Left ventricle myocardium superior (tissue), 1 donor: ENCODE measurements at regions not wholly inside any gene's neighbourhood (a gene's known extent, or its start where the extent isn't known, plus 50 kb on each side); places are given as distances from the start of the nearest gene placed in this dataset.

Experiments
- ATAC-seq: fragments of 200-7000 bp; cut with Tn5 transposase; one replicate; pipeline ENCODE4 v1.9.1; 2020; ENCODE audit warnings: mild to moderate bottlenecking, moderate library complexity
- DNase-seq: peaks from one replicate; pipeline ENCODE4 v3.0.0-alpha.2; 2020
- intact Hi-C: fragments of 100-400 bp; cut with micrococcal nuclease; formaldehyde crosslinking; loops from one replicate; pipeline ENCODE4 v1.11.0; 2022
- donor health status: DM: no; HTN: yes; CAD: no; lungs with severe emphysema.

- no peak for DNase-seq
- intact Hi-C loops: no loop called here
Measured at GRCh38 chr3:87175732-87176131, 51.4 kb upstream of the CHMP2B start.

GRCh38 chr3:87173776-87174175, 53.3 kb upstream of the CHMP2B start:
- no peak for DNase-seq
- no peak for ATAC-seq
- intact Hi-C loops: no loop called here

More at GRCh38 chr3:87175732-87176131, 51.4 kb upstream of the CHMP2B start:
- no peak for ATAC-seq

GRCh38 chr3:87173071-87173470, 54.0 kb upstream of the CHMP2B start:
- DNase-seq: no peak
- ATAC-seq: no peak
- intact Hi-C loops: no loop called here

DNA sequence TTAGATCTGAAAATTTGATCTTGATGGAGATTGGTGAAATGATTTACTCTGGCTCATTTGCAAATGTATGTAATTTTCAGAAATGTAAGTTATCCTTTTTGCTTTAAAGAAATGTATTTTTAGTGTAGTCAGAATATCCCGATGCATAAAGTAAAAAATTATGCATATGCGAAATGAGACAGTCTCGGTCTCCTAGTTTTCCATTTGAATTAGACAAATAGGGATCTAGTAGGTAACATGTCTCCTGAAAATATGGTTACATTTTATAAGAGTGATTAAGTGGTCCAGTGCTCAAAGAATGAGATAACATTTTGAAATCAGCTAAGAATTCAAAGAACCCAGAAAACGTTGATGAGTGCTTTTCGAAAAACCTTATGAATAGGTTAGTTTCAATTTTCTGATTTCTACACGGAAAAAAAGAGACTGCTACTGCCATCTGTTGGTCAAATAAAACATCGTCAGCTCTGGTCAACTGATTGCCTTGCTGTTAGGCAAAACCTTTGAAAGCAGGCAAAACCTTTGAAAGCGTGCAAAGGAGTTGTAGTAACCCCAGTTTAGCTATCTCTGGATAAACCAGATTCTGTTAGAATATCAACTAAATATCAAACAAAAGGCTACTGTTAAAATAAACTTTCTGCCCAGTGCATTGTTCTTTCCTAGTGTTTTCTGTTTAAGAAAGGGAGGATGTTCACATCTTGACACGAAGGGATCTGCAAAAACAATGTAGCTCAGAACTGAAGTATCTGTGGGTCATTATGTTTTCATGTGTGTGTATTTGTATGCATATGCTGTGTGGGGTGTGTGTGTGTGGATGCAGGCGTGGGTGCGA, 59.3 kb upstream of the CHMP2B start:
- DNase-seq: no peak
- intact Hi-C loops: loop anchor here (5.0 kb wide), 1 partner anchor 396 kb away; no protein-coding TSS in a partner anchor
- ATAC-seq: no peak

DNA sequence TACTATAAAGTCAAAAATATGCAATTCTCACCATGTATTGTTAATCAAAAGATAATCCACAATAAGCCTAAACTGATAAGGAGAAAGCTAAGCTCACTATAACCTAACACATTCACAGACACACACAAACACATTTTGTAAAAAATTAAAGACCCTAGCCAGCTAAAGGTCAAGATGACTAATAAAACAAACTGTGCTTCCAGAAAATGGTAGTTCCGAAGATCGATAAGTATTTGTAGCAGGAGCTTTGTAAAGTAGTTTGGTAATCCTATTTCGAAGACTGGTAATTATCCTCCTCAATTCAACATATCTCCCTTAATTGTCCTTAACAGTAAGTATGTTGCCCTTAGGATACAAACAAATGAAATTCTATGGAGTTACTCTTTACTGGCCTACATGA, 62.9 kb upstream of the CHMP2B start:
- ATAC-seq (no peak), DNase-seq (no peak)
- intact Hi-C loops: no loop called here

DNA sequence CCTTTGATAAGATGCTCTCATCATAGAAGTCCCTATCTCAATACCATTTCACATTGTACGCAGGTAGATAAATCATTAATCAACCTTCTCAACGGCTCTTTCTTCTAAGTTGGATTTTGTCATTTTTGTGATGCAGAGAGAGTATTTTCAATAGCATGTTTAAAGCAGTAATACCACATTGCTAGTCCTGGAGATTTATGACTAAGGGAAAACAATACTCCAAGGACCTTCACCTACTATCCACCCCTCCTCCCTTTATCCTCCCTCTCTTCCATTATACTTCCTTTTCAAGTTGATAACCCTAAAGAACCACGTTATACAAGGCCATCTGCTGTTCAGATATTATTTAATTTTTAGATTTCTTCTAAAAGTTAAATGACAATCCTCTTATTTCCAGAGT, 65.3 kb upstream of the CHMP2B start:
- ATAC-seq (no peak), DNase-seq (no peak)
- intact Hi-C loops: no loop called here

DNA sequence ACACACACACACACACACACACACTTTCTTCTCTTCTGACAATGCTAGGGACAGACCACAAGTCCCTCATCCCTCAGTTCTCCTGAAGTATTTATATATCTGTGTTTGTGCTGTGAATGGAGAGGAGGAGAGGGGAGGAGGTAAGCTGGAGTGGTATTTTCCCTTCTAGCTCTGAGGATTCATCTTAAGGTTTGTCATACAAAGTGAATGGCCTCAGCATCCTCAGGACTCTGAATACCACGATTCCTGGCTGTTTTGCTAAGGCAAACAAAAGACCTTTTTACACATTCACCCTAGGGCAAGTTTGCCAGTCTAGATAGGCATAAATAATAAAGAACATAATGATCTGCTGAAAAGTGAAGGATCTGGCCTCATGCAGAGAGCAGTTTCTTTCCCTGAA, 65.7 kb upstream of the CHMP2B start:
- ATAC-seq (no peak), DNase-seq (no peak)
- intact Hi-C loops: no loop called here

DNA sequence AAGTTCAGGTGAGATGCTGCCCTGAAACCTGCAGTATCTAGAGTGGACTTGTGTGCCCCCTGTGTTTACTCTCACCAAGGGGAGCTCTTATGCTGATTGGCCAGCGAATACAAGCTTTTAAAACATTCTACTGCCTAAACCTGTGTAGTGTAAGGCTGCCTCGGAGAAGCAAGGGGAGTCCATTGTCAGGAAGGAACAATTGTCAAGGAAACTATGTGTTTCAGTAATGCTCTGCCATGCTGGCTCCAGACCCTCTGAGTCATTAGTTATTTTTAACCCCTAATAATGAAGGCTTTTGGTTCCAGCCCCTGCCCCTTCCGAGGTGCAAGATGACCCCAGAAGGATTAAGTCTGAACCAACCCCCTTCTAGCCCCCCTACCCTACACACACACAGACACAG, 66.1 kb upstream of the CHMP2B start:
- ATAC-seq (no peak), DNase-seq (no peak)
- intact Hi-C loops: no loop called here

- ATAC-seq (no peak), DNase-seq (no peak)
- intact Hi-C loops: no loop called here
Measured at GRCh38 chr3:87158823-87159222, 68.3 kb upstream of the CHMP2B start.

DNA sequence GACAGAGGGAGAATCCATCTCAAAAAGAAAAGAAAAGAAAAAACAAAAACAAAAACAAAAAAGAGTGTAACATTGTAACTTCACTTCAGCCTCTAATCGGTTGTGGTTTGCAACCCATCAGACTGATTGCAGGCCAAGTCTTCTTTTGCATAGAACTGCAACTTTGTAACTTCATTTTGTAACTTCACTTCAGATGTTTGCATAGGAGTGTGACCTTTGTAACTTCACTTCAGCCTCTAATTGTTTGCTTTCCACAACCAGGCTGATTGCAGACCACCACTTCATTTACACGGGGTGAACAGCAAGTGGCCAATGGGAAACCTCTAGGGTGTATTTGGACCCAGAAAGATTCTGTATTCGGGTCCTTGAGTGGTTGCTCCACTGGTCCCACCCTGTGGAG, 79.1 kb upstream of the CHMP2B start:
- ATAC-seq (no peak), DNase-seq (no peak)
- intact Hi-C loops: no loop called here

- DNase-seq (no peak), ATAC-seq (no peak)
- intact Hi-C loops: no loop called here
Measured at GRCh38 chr3:87147562-87147961, 79.5 kb upstream of the CHMP2B start.

GRCh38 chr3:87145553-87145952, 81.6 kb upstream of the CHMP2B start:
- ATAC-seq: no peak
- no peak for DNase-seq
- intact Hi-C loops: no loop called here

GRCh38 chr3:87136066-87136596, 91.0 kb upstream of the CHMP2B start:
- DNase-seq (no peak), ATAC-seq (no peak)
- intact Hi-C loops: no loop called here

DNA sequence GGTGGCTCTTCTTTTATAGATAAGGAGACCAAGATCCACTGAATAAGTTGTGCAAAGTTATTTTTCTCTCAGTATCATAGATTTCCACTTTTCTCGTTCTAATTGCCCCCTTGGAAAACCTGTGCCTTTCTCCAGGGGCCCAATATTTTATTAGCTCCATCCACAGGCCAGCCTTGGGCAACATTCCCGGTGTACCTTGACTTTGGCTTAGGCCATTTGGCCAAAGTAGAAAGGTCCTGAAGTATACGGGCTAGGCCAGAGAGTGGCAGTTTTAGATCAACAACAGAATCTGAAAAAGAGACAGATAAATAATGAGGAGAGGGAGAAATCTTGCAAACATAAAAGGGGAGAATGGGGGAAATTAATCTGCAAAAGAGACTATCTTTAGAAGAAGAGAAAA, 91.7 kb upstream of the CHMP2B start:
- intact Hi-C loops: no loop called here
- no peak for ATAC-seq
- no peak for DNase-seq

- ATAC-seq (no peak), DNase-seq (no peak)
- intact Hi-C loops: no loop called here
Measured at GRCh38 chr3:87132801-87133200, 94.3 kb upstream of the CHMP2B start.

DNA sequence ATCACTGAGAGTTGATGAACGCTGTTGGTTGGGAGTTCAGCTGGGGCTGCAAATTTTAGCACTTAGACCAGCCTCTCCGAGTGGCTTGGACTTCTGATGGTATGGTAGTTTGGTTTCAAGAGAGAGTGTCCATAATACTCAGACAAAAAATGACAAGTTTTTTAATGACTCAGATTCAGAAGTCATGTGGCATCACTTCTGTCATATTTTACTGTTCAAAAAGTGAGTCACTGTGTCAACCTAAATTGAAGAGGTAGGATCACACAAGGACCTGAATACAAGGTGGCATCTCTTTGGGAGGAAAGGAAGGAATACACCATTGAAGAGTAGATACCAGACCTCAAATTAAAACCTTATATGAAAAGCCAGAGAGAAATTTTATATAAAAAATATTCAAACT, 99.1 kb upstream of the CHMP2B start:
- DNase-seq: no peak
- intact Hi-C loops: no loop called here
- no peak for ATAC-seq

DNA sequence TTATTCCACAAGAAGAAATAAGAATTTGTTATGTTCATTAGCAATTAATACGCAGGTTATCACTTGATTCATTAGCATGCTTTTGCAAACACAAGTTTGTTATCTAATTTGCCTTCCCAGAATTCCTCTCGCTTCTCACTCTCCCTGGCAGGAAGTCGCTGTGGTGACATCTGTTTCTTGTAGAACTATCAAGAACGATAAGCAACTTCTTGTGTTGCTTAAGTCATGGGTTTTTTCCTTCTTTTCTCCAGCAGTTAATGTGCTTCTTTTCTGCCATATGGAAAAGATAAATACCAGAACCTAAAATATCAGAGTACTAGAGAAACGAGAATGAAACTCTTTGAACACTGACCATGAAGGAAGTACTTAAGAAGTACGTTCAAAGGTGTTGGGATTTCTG, 99.8 kb upstream of the CHMP2B start:
- intact Hi-C loops: no loop called here
- no peak for DNase-seq
- ATAC-seq: no peak

DNA sequence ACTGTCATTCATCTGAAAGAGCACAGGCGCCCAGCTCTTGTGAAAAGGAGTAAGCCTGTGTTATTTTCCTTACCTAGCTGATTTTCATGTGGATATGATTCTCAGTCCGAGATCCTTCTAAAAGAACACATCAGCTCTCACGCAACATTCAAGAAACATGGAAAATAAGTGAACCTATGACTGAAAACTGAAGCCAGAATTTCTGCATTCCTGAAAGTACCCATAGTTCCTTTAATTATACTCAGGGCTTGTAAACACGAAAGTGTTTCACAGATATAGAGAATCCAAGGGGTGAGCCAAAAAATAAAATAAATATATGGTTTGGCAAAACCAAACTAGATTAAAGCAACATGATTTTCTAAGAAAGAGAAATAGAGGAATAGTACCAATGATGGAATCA, 100.8 kb upstream of the CHMP2B start:
- ATAC-seq (no peak), DNase-seq (no peak)
- intact Hi-C loops: no loop called here

GRCh38 chr3:87125116-87125515, 102.0 kb upstream of the CHMP2B start:
- intact Hi-C loops: no loop called here
- ATAC-seq (no peak), DNase-seq (no peak)

GRCh38 chr3:87122766-87123165, 104.3 kb upstream of the CHMP2B start:
- ATAC-seq (no peak), DNase-seq (no peak)
- intact Hi-C loops: no loop called here

- intact Hi-C loops: no loop called here
- DNase-seq (no peak), ATAC-seq (no peak)
Measured at GRCh38 chr3:87121856-87122255, 105.3 kb upstream of the CHMP2B start.
